Panc1 (cell line): ENCODE measurements at regions not wholly inside any gene's neighbourhood (a gene's known extent, or its start where the extent isn't known, plus 50 kb on each side); places are given as distances from the start of the nearest gene placed in this dataset.
"Not testable (repeated sequence)": the region's sequence is repeated elsewhere in the genome, so short reads cannot be mapped to it uniquely, and the experiment has no call there.

Source experiments
- ATAC-seq: fragments of 200-7000 bp; cut with Tn5 transposase; 2 replicates; pipeline ENCODE4 v1.9.1; 2020; ENCODE audit warnings: mild to moderate bottlenecking, moderate library complexity
- BruUV-seq: library from RNA; stranded (reverse); fragments of 400-500 nt; replicated peaks from 2 replicates; lab custom pipeline; 2021; lab: Mats Ljungman, UMichigan
- CTCF ChIA-PET: fragments of 300-600 bp; sonication (Branson Sonifier 250); formaldehyde crosslinking; loops from one replicate; lab custom pipeline; 2022; ENCODE audit warnings: antibody characterized with exemption; lab: Charles Lee
- POLR2A ChIA-PET: fragments of 300-600 bp; sonication (Branson Sonifier 250); formaldehyde crosslinking; loops from one replicate; lab custom pipeline; 2022; ENCODE audit warnings: antibody characterized with exemption; lab: Charles Lee
- DNase-seq: peaks from one replicate; pipeline ENCODE4 v3.0.0-alpha.2; 2010; ENCODE audit warnings: low read depth, low spot score
- H3K27ac ChIP-seq: 2 replicates; pipeline ENCODE4 v1.5.1; 2011; ENCODE audit warnings: mild to moderate bottlenecking, low read length, inconsistent platforms
- H3K27me3 ChIP-seq: fragments of 200-500 bp; sonication (Bioruptor generic); 2 replicates; pipeline ENCODE4 v1.6.0; 2014; ENCODE audit warnings: low read length, inconsistent platforms; ENCODE audit not compliant: control insufficient read depth, insufficient read depth
- H3K36me3 ChIP-seq: fragments of 200-500 bp; sonication (Bioruptor generic); 2 replicates; pipeline ENCODE4 v1.5.1; 2014; ENCODE audit warnings: inconsistent platforms, mild to moderate bottlenecking, low read length, moderate library complexity; ENCODE audit not compliant: control insufficient read depth, insufficient read depth
- H3K4me1 ChIP-seq: 2 replicates; pipeline ENCODE4 v1.5.1; 2011; ENCODE audit warnings: inconsistent platforms, mild to moderate bottlenecking, low read length, moderate library complexity; ENCODE audit not compliant: control insufficient read depth, insufficient read depth
- H3K4me3 ChIP-seq, 2 experiments: 2 replicates each; pipeline ENCODE4 v1.5.1; 2011 to 2012; ENCODE audit warnings: low read depth in 2 of 2, low read length in 2 of 2, mild to moderate bottlenecking in 2 of 2, inconsistent platforms in 1 of 2, moderate library complexity in 1 of 2
- H3K9me3 ChIP-seq: fragments of 200-500 bp; sonication (Bioruptor generic); 2 replicates; pipeline ENCODE4 v1.5.1; 2014; ENCODE audit warnings: low read depth, mild to moderate bottlenecking, inconsistent platforms, low read length, moderate library complexity; ENCODE audit not compliant: control insufficient read depth, insufficient read depth
- CTCF ChIP-seq: fragments of 450-650 bp; IDR thresholded peaks from 2 replicates; pipeline ENCODE4 v1.5.1; 2017; ENCODE audit warnings: mild to moderate bottlenecking
- POLR2AphosphoS5 ChIP-seq: IDR thresholded peaks from 2 replicates; pipeline ENCODE4 v1.6.1; 2012; ENCODE audit warnings: mild to moderate bottlenecking, low read depth, low read length, moderate library complexity
- REST ChIP-seq, 2 experiments: IDR thresholded peaks; 2 replicates each; pipeline ENCODE4 v1.6.1; 2011 to 2012; ENCODE audit warnings: low read depth in 2 of 2, control low read depth in 1 of 2, low read length in 1 of 2, mild to moderate bottlenecking in 1 of 2, moderate library complexity in 1 of 2; ENCODE audit not compliant: insufficient read depth in 1 of 2
- SIN3A ChIP-seq: IDR thresholded peaks from 2 replicates; pipeline ENCODE4 v1.6.1; 2012; ENCODE audit warnings: low read depth, mild to moderate bottlenecking, low read length, moderate library complexity, borderline replicate concordance; ENCODE audit not compliant: insufficient read depth
- TCF7L2 ChIP-seq: IDR thresholded peaks from 2 replicates; pipeline ENCODE4 v1.6.1; 2011; ENCODE audit warnings: mild to moderate bottlenecking, low read depth, low read length, inconsistent platforms
- in situ Hi-C: cut with HindIII; loops from 2 replicates; pipeline ENCODE4 v1.10.0; 2016; ENCODE audit warnings: low sequenced_read_pairs, low pct_unique_long_range_greater_than_20kb
- intact Hi-C: fragments of 100-400 bp; cut with micrococcal nuclease; formaldehyde crosslinking; loops from one replicate; pipeline ENCODE4 v1.10.0; 2022; ENCODE audit not compliant: unreplicated experiment

GRCh38 chr4:118539412-118540077 is 145.6 kb upstream of the METTL14 start:
- ATAC-seq, H3K4me3 ChIP-seq, H3K36me3 ChIP-seq, H3K27ac ChIP-seq, CTCF ChIA-PET, H3K27me3 ChIP-seq, intact Hi-C loops, H3K4me1 ChIP-seq, H3K9me3 ChIP-seq, in situ Hi-C loops, DNase-seq, POLR2A ChIA-PET, BruUV-seq: not testable (repeated sequence)

- in situ Hi-C loops, intact Hi-C loops, H3K36me3 ChIP-seq, H3K27ac ChIP-seq, H3K4me1 ChIP-seq, H3K9me3 ChIP-seq, POLR2A ChIA-PET, BruUV-seq, H3K27me3 ChIP-seq, CTCF ChIA-PET, ATAC-seq, H3K4me3 ChIP-seq, DNase-seq: not testable (repeated sequence)
Measured at GRCh38 chr4:118556576-118556975, 128.6 kb upstream of the METTL14 start.

GRCh38 chr4:118557298-118557851 is 127.8 kb upstream of the METTL14 start:
- in situ Hi-C loops (no loop called here), intact Hi-C loops (no loop called here)
- Histone ChIP-seq H3K4me3 (no peak overlapping the region), H3K4me1 (no peaks in the 10 kb centered on the region), H3K27me3 (no peaks in the 10 kb centered on the region), H3K27ac (no peak overlapping the region), H3K36me3 (no peaks in the 10 kb centered on the region), H3K9me3 (no peaks in the 10 kb centered on the region)
- DNase-seq (no peak), ATAC-seq (no peak)
- no TSS peak for BruUV-seq
- TF ChIP-seq CTCF (no peak), REST (IDR thresholded peaks at IDR 0.05; ENCODE audit: insufficient read depth in 1 of 2, low read depth in 2 of 2, low read length in 1 of 2) (no peak), POLR2AphosphoS5 (no peak), TCF7L2 (no peak), SIN3A (no peak)
- ChIA-PET CTCF (no interaction called here), POLR2A (no interaction called here)

- in situ Hi-C loops, H3K27me3 ChIP-seq, DNase-seq, H3K36me3 ChIP-seq, H3K27ac ChIP-seq, ATAC-seq, H3K4me3 ChIP-seq, H3K4me1 ChIP-seq, POLR2A ChIA-PET, H3K9me3 ChIP-seq, intact Hi-C loops, BruUV-seq, CTCF ChIA-PET: not testable (repeated sequence)
Measured at GRCh38 chr4:118558188-118558587, 127.0 kb upstream of the METTL14 start.

GRCh38 chr4:118561559-118561958 is 123.6 kb upstream of the METTL14 start:
- in situ Hi-C loops, BruUV-seq, H3K27me3 ChIP-seq, H3K36me3 ChIP-seq, H3K27ac ChIP-seq, CTCF ChIA-PET, POLR2A ChIA-PET, DNase-seq, H3K4me3 ChIP-seq, H3K9me3 ChIP-seq, ATAC-seq, intact Hi-C loops, H3K4me1 ChIP-seq: not testable (repeated sequence)
